ENCODE measurements at regions not wholly inside any gene's neighbourhood (a gene's known extent, or its start where the extent isn't known, plus 50 kb on each side); places are given as distances from the start of the nearest gene placed in this dataset.

DNA sequence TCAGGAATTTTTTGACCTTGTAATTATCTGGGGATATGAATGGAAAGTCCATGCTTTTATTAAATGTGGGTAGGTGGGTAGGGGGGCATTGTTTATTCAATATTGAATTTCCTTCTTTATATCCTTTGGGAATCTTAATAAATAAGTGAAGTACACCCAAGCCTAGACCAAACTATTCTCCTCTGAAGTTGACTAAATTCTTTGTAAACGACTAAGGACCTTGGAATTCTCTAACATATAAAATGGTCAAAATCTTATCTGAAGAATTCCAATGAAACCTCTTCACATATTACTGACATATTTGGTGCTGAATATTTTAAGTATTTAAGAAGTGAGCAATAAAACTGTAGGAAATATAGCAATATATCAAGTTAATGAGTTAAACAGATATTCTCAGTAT lies 1432.1 kb upstream of the GBE1 start:
- Histone ChIP-seq H4K20me1 (ENCODE audit: insufficient read depth, low read length) (no peaks in the 10 kb centered on the region), H3K4me1 (ENCODE audit: control insufficient read depth in 1 of 2, insufficient read depth in 2 of 2, low read length in 2 of 2) (no peaks in the 10 kb centered on the region), H3K4me3 (replicated peaks in 1 of 3; ENCODE audit: low read depth in 2 of 3, low read length in 3 of 3) (no peak overlapping the region), H3K36me3 (replicated peaks in 1 of 2; ENCODE audit: control insufficient read depth in 1 of 2, insufficient read depth in 2 of 2, low read length in 2 of 2) (no peaks in the 10 kb centered on the region), H3K9ac (ENCODE audit: insufficient read depth, low read length, poor library complexity, severe bottlenecking) (no peak overlapping the region), H2AFZ (ENCODE audit: insufficient read depth, low read depth, low read length, poor library complexity, severe bottlenecking) (no peak overlapping the region), H3K27me3 (ENCODE audit: control insufficient read depth in 2 of 2, insufficient read depth in 2 of 2, low read length in 2 of 2) (no peaks in the 10 kb centered on the region), H3K79me2 (ENCODE audit: insufficient read depth, low read length) (no peaks in the 10 kb centered on the region), H3K27ac (ENCODE audit: low read depth in 1 of 2, low read length in 2 of 2) (no peak overlapping the region), H3K4me2 (replicated peaks; ENCODE audit: extremely low read depth, low read length, poor library complexity, severe bottlenecking) (no peak overlapping the region), H3K9me3 (replicated peaks in 1 of 2; ENCODE audit: control insufficient read depth in 1 of 2, insufficient read depth in 1 of 2, low read length in 2 of 2) (no peaks in the 10 kb centered on the region)
- H3K27me3 Mint-ChIP-seq (ENCODE audit: low read depth in 3 of 3): no peaks in the 10 kb centered on the region
- H3K36me3 Mint-ChIP-seq: no peaks in the 10 kb centered on the region
- no peak overlapping the region for H3K4me3 Mint-ChIP-seq
- no CpG with 5 or more reads among the region's 1 CpG for WGBS (ENCODE audit: insufficient coverage)
- peaks cover 0 to 5% (median 2%) of the 10 kb centered on the region in 7 donors for H3K9me3 Mint-ChIP-seq
- TF ChIP-seq, protein P1, sequence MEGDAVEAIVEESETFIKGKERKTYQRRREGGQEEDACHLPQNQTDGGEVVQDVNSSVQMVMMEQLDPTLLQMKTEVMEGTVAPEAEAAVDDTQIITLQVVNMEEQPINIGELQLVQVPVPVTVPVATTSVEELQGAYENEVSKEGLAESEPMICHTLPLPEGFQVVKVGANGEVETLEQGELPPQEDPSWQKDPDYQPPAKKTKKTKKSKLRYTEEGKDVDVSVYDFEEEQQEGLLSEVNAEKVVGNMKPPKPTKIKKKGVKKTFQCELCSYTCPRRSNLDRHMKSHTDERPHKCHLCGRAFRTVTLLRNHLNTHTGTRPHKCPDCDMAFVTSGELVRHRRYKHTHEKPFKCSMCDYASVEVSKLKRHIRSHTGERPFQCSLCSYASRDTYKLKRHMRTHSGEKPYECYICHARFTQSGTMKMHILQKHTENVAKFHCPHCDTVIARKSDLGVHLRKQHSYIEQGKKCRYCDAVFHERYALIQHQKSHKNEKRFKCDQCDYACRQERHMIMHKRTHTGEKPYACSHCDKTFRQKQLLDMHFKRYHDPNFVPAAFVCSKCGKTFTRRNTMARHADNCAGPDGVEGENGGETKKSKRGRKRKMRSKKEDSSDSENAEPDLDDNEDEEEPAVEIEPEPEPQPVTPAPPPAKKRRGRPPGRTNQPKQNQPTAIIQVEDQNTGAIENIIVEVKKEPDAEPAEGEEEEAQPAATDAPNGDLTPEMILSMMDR (IDR thresholded peaks at IDR 0.05): no peak
- no peaks in the 10 kb centered on the region for H3K4me1 Mint-ChIP-seq
- intact Hi-C loops (cut with micrococcal nuclease): no loop called here
- no peak for DNase-seq
- no peak overlapping the region for H3K27ac Mint-ChIP-seq

DNA sequence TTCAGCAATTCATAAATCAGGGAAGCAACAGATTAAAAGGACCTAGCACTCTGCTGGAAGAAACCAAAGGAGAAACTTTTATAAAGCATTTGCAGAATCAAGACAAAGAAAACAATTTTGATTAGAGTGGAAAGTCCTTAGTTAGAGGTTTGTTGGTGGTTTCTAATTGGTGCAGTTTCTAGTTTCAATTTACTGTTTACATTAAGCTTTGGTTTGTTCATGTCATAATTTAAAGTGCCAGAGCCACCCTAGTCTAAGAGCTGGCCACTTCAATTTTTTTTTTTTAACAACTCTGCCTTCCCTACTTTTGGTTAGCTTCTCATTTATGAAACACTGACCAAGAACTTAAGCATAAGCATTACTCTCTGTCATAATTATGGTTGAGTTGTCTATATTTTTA lies 1428.2 kb upstream of the GBE1 start:
- Histone ChIP-seq H2AFZ (ENCODE audit: insufficient read depth, low read depth, low read length, poor library complexity, severe bottlenecking) (no peak overlapping the region), H3K9me3 (replicated peaks in 1 of 2; ENCODE audit: control insufficient read depth in 1 of 2, insufficient read depth in 1 of 2, low read length in 2 of 2) (no peaks in the 10 kb centered on the region), H3K4me1 (ENCODE audit: control insufficient read depth in 1 of 2, insufficient read depth in 2 of 2, low read length in 2 of 2) (no peaks in the 10 kb centered on the region), H4K20me1 (ENCODE audit: insufficient read depth, low read length) (no peaks in the 10 kb centered on the region), H3K27me3 (ENCODE audit: control insufficient read depth in 2 of 2, insufficient read depth in 2 of 2, low read length in 2 of 2) (no peaks in the 10 kb centered on the region), H3K4me2 (replicated peaks; ENCODE audit: extremely low read depth, low read length, poor library complexity, severe bottlenecking) (no peak overlapping the region), H3K9ac (ENCODE audit: insufficient read depth, low read length, poor library complexity, severe bottlenecking) (no peak overlapping the region), H3K4me3 (replicated peaks in 1 of 3; ENCODE audit: low read depth in 2 of 3, low read length in 3 of 3) (no peak overlapping the region), H3K36me3 (replicated peaks in 1 of 2; ENCODE audit: control insufficient read depth in 1 of 2, insufficient read depth in 2 of 2, low read length in 2 of 2) (no peaks in the 10 kb centered on the region), H3K27ac (ENCODE audit: low read depth in 1 of 2, low read length in 2 of 2) (no peak overlapping the region), H3K79me2 (ENCODE audit: insufficient read depth, low read length) (no peaks in the 10 kb centered on the region)
- intact Hi-C loops (cut with micrococcal nuclease): no loop called here
- Mint-ChIP-seq H3K4me3 (no peak overlapping the region), H3K27ac (no peak overlapping the region), H3K4me1 (no peaks in the 10 kb centered on the region), H3K36me3 (no peaks in the 10 kb centered on the region), H3K27me3 (ENCODE audit: low read depth in 3 of 3) (no peaks in the 10 kb centered on the region), H3K9me3 (peaks cover 0 to 8% (median 2%) of the 10 kb centered on the region in 7 donors)
- DNase-seq: no peak
- TF ChIP-seq, protein P1 (IDR thresholded peaks at IDR 0.05): no peak

Measured in CD14-positive monocyte (primary cell).